IgD-negative memory B cell (primary cell): ENCODE measurements at regions not wholly inside any gene's neighbourhood (a gene's known extent, or its start where the extent isn't known, plus 50 kb on each side); places are given as distances from the start of the nearest gene placed in this dataset.

ENCODE experiments used
- H3K27ac Mint-ChIP-seq, 3 donors: one replicate each; pipeline ENCODE4 v1.8.0; 2020 to 2022; ENCODE audit warnings: mild to moderate bottlenecking in 3 of 3, mixed read lengths in 3 of 3, moderate library complexity in 1 of 3
- H3K27me3 Mint-ChIP-seq: one replicate; pipeline ENCODE4 v1.8.0; 2021; ENCODE audit warnings: mixed read lengths
- H3K36me3 Mint-ChIP-seq: one replicate; pipeline ENCODE4 v1.8.0; 2020; ENCODE audit warnings: mild to moderate bottlenecking, mixed read lengths
- H3K4me1 Mint-ChIP-seq, 3 donors: one replicate each; pipeline ENCODE4 v1.8.0; 2020 to 2022; ENCODE audit warnings: mixed read lengths in 3 of 3, mild to moderate bottlenecking in 1 of 3
- H3K4me3 Mint-ChIP-seq, 4 donors: one replicate each; pipeline ENCODE4 v1.8.0; 2020 to 2022; ENCODE audit warnings: mild to moderate bottlenecking in 4 of 4, mixed read lengths in 4 of 4, moderate library complexity in 3 of 4
- H3K9me3 Mint-ChIP-seq, 3 donors: one replicate each; pipeline ENCODE4 v1.8.0; 2020 to 2021; ENCODE audit warnings: mixed read lengths in 3 of 3, mild to moderate bottlenecking in 1 of 3

DNA sequence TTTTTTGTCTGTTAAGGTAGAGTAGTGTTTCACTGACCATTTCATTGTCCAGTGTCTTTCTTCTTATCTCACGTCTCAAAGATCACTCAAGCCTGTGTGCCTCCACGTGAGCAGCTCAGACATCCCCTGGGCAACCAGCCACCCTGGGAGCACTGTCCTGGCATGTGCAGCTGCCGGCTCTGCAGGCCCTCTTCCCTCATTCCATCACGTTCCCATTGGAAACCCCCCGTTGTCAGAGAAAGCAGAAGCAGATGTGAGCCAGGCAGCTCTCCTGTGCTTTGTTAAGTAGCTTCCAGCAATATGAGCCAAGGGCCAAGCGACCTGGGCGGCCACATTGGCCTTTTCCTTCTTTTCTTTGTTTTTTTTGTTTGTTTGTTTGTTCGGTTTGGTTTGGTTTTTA is 233.2 kb upstream of the SYNDIG1 start:
- H3K27me3 Mint-ChIP-seq, result peaks cover 1% of the 10 kb centered on the region
- H3K36me3 Mint-ChIP-seq, result no peaks in the 10 kb centered on the region
- H3K4me1 Mint-ChIP-seq, result peaks cover 0 to 2% (median 0%) of the 10 kb centered on the region in 3 donors
- no peak overlapping the region for H3K4me3 Mint-ChIP-seq
- H3K27ac Mint-ChIP-seq, result no peak overlapping the region
- H3K9me3 Mint-ChIP-seq, result no peaks in the 10 kb centered on the region

GRCh38 chr20:24235296-24236175 is 233.9 kb upstream of the SYNDIG1 start:
- peaks cover 0 to 2% (median 0%) of the 10 kb centered on the region in 3 donors for H3K4me1 Mint-ChIP-seq
- no peak overlapping the region for H3K27ac Mint-ChIP-seq
- no peak overlapping the region for H3K4me3 Mint-ChIP-seq
- H3K27me3 Mint-ChIP-seq, result peaks cover 1% of the 10 kb centered on the region
- H3K9me3 Mint-ChIP-seq, result no peaks in the 10 kb centered on the region
- H3K36me3 Mint-ChIP-seq, result no peaks in the 10 kb centered on the region

GRCh38 chr20:24227600-24227999 is 239.0 kb upstream of the GGTLC1 start:
- Mint-ChIP-seq H3K36me3 (no peaks in the 10 kb centered on the region), H3K27me3 (peaks cover 5% of the 10 kb centered on the region), H3K4me1 (no peaks in the 10 kb centered on the region), H3K4me3 (no peak overlapping the region), H3K27ac (no peak overlapping the region), H3K9me3 (peaks cover 0 to 2% (median 0%) of the 10 kb centered on the region in 3 donors)

GRCh38 chr20:24212494-24212893 is 223.9 kb upstream of the GGTLC1 start:
- Mint-ChIP-seq H3K4me1 (no peaks in the 10 kb centered on the region), H3K9me3 (peaks cover 6 to 14% (median 9%) of the 10 kb centered on the region in 3 donors), H3K36me3 (no peaks in the 10 kb centered on the region), H3K4me3 (no peak overlapping the region), H3K27ac (no peak overlapping the region), H3K27me3 (peaks cover 15% of the 10 kb centered on the region)

DNA sequence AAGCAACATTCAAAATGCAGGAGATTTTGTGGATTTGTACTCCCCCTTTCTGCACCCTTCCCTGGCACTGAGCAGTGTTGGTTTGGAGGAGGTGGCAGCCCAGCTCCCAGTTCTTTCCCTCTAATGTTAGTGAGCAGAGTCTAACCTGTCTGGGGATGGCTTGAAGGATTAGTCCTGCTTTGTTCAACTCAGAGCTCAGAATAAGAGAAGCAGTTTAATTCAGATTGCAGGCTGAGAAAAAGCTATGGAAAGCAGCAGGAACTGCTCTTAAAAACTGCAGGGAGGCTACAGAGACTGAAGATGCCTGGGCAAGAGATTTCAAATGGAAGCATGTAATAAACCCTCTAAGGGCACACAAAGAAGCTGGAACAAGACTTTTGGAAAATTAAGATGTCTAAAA is 223.4 kb upstream of the GGTLC1 start:
- Mint-ChIP-seq H3K4me1 (no peaks in the 10 kb centered on the region), H3K27ac (no peak overlapping the region), H3K27me3 (peaks cover 15% of the 10 kb centered on the region), H3K9me3 (peaks cover 4 to 14% (median 9%) of the 10 kb centered on the region in 3 donors), H3K4me3 (no peak overlapping the region), H3K36me3 (no peaks in the 10 kb centered on the region)

GRCh38 chr20:24210356-24210755 is 221.8 kb upstream of the GGTLC1 start:
- Mint-ChIP-seq H3K9me3 (peaks cover 2 to 6% (median 4%) of the 10 kb centered on the region in 3 donors), H3K4me3 (no peak overlapping the region), H3K4me1 (no peaks in the 10 kb centered on the region), H3K36me3 (no peaks in the 10 kb centered on the region), H3K27ac (no peak overlapping the region), H3K27me3 (peaks cover 15% of the 10 kb centered on the region)

DNA sequence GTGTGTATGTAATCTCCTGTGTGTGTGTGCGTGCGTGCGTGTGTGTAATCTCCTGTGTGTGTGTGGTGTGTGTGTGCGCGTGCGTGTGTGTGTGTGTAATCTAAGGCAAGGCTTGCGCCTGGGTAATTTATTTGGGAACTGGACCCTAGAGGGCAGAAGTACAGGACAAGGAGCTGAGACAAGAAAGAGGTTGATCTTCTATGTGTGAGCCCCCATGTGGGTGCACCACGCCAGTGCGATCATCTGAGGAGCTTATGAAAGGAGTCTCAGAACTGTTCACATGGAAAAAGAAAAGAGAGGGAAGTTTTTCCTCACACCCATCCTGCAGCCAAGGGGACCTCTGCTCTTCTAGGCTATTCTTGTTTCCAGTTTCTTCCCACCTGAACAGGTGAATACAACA is 220.1 kb upstream of the GGTLC1 start:
- H3K27me3 Mint-ChIP-seq, result peaks cover 12% of the 10 kb centered on the region
- H3K27ac Mint-ChIP-seq, result no peak overlapping the region
- H3K4me1 Mint-ChIP-seq, result no peaks in the 10 kb centered on the region
- no peaks in the 10 kb centered on the region for H3K36me3 Mint-ChIP-seq
- H3K4me3 Mint-ChIP-seq, result no peak overlapping the region
- H3K9me3 Mint-ChIP-seq, result peaks cover 2 to 6% (median 4%) of the 10 kb centered on the region in 3 donors

GRCh38 chr20:24207803-24208300 is 219.3 kb upstream of the GGTLC1 start:
- Mint-ChIP-seq H3K4me3 (no peak overlapping the region), H3K9me3 (peaks cover 2 to 6% (median 4%) of the 10 kb centered on the region in 3 donors), H3K27ac (no peak overlapping the region), H3K27me3 (peaks cover 12% of the 10 kb centered on the region), H3K4me1 (no peaks in the 10 kb centered on the region), H3K36me3 (no peaks in the 10 kb centered on the region)

DNA sequence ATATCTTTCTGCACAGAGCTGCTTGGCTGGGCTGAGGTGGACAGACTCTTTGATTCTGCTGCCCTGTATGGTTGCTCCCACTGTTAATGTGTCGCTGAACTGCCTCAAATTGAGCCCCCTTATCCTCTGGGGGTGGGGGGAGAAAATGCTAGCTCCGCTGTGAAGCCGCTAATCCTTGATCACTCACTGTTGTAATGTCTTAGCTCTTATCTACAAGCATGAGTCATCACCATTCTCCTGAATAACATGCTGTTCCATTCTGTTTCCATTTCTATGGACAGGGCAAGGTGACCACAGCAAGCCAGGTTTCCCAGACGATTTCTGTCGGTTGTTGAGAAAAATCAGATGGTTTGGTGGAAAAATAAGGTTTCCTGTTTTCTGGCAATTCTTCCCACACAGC is 218.4 kb upstream of the GGTLC1 start:
- no peaks in the 10 kb centered on the region for H3K36me3 Mint-ChIP-seq
- no peaks in the 10 kb centered on the region for H3K4me1 Mint-ChIP-seq
- H3K9me3 Mint-ChIP-seq, result peaks cover 2 to 6% (median 2%) of the 10 kb centered on the region in 3 donors
- peak overlapping the region in 1 of 3 donors; percentile 43 for H3K27ac Mint-ChIP-seq
- H3K27me3 Mint-ChIP-seq, result peaks cover 5% of the 10 kb centered on the region
- no peak overlapping the region for H3K4me3 Mint-ChIP-seq

DNA sequence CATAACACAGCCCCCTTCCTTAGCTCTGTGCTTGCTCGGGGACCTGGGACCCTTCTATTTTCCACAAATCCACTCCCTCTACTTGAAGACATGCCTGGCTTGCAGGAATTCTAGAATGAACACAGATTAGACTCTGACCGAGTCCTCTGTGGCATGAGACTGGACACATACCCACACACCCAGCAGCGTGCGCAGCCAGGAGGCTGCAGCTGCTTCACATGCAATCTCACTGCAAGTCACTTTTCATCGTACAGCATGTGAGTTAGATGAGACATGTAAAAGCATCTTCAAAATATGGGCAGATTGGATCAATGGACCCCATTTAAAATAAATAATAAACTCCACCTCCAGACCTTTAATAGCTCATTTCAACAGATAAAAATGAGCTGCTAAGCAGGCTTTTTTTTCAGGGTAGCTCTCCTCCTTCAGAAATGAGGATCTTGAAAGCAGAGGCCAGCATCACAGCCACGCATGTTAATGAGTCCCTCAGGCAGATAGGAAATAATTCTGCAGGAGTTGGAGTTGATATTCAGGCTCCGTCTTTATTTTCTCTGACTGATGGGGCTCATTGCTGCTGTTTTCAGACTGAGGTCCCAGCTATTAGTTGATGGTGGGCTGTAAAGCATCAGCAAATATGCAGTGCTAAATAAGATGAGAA is 215.1 kb upstream of the GGTLC1 start:
- no peak overlapping the region for H3K27ac Mint-ChIP-seq
- H3K27me3 Mint-ChIP-seq, result peaks cover 2% of the 10 kb centered on the region
- no peak overlapping the region for H3K4me3 Mint-ChIP-seq
- peaks cover 0 to 6% (median 0%) of the 10 kb centered on the region in 3 donors for H3K9me3 Mint-ChIP-seq
- no peaks in the 10 kb centered on the region for H3K4me1 Mint-ChIP-seq
- H3K36me3 Mint-ChIP-seq, result no peaks in the 10 kb centered on the region

DNA sequence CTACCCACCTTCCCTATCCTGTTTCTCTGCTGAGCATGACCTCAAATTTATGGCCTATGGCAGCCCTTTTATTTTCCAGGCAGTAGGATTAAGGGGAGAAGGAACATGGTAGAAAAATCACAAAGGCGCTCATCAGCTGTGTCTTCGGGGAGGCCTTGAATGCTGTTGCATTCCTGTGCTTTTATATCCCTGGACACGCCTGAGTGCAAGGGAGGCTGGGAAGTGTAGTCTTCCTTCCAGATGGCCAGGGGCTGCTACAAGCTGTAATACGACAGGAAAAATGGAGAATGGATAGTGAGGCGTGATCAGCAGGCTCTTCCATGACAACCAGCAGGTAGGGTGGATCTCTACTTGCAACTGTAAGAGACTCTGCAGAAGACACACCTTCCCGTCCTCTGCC is 210.9 kb upstream of the GGTLC1 start:
- Mint-ChIP-seq H3K4me1 (no peaks in the 10 kb centered on the region), H3K27ac (no peak overlapping the region), H3K36me3 (no peaks in the 10 kb centered on the region), H3K4me3 (no peak overlapping the region), H3K27me3 (peaks cover 2% of the 10 kb centered on the region), H3K9me3 (no peaks in the 10 kb centered on the region)

GRCh38 chr20:24194143-24194542 is 205.6 kb upstream of the GGTLC1 start:
- Mint-ChIP-seq H3K9me3 (peaks cover 2 to 7% (median 3%) of the 10 kb centered on the region in 3 donors), H3K27me3 (peaks cover 2% of the 10 kb centered on the region), H3K36me3 (no peaks in the 10 kb centered on the region), H3K4me3 (no peak overlapping the region), H3K27ac (no peak overlapping the region), H3K4me1 (peaks cover 0 to 1% (median 0%) of the 10 kb centered on the region in 3 donors)

GRCh38 chr20:24190905-24191304 is 202.3 kb upstream of the GGTLC1 start:
- Mint-ChIP-seq H3K9me3 (peaks cover 2 to 7% (median 3%) of the 10 kb centered on the region in 3 donors), H3K27ac (no peak overlapping the region), H3K4me3 (no peak overlapping the region), H3K4me1 (peaks cover 0 to 7% (median 0%) of the 10 kb centered on the region in 3 donors), H3K27me3 (peaks cover 2% of the 10 kb centered on the region), H3K36me3 (no peaks in the 10 kb centered on the region)

DNA sequence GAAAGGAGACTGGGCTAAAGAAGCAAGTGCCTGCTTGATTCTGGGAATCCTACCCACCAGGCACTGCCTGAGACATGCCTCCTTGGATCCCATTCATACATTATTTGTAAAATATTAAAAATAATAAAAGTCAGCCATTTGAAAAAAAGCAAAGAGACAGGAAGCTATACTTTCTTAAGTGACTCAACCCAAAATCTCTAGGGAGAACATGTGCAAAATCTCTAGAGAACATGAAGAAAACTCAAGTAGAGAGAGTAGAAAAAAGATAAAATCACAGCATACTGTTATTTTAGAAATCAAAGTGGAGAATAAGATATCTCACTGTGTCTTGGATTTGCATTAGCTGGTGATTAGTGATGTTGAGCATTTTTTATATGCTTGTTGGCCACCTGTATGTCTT is 197.2 kb upstream of the GGTLC1 start:
- Mint-ChIP-seq H3K36me3 (no peaks in the 10 kb centered on the region), H3K4me3 (no peak overlapping the region), H3K9me3 (peaks cover 2 to 4% (median 3%) of the 10 kb centered on the region in 3 donors), H3K4me1 (peaks cover 0 to 7% (median 0%) of the 10 kb centered on the region in 3 donors), H3K27me3 (peaks cover 1% of the 10 kb centered on the region), H3K27ac (no peak overlapping the region)

DNA sequence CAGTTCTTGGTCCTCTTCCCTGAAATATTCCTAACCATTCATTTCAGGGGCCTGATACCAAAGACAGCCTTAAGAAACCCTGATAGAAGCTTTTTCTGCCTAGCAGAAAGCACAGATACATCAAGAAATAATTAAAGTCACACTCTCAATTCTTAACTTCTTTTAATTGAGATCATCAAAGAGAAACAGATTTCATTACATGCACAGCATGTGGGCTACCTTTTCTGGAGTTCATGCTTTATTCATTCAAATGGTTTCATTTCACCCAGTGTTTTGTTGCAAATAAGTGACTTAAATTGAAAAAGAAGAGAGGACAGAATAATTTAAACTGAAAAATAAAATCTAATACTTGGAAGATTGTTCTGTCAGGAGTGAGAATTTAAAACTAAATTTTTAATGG is 192.6 kb upstream of the GGTLC1 start:
- no peaks in the 10 kb centered on the region for H3K9me3 Mint-ChIP-seq
- H3K36me3 Mint-ChIP-seq, result no peaks in the 10 kb centered on the region
- no peak overlapping the region for H3K27ac Mint-ChIP-seq
- peaks cover 0 to 4% (median 0%) of the 10 kb centered on the region in 3 donors for H3K4me1 Mint-ChIP-seq
- no peak overlapping the region for H3K4me3 Mint-ChIP-seq
- peaks cover 4% of the 10 kb centered on the region for H3K27me3 Mint-ChIP-seq
